GM12892 (cell line): ENCODE measurements at regions not wholly inside any gene's neighbourhood (a gene's known extent, or its start where the extent isn't known, plus 50 kb on each side); places are given as distances from the start of the nearest gene placed in this dataset.

ENCODE experiments used
- DNase-seq: peaks from one replicate; pipeline ENCODE4 v3.0.0; 2011; ENCODE audit not compliant: insufficient read length
- FAIRE-seq: peaks from 2 replicates; lab custom pipeline; 2011; peaks lifted over from hg19 to GRCh38; lab: Jason Lieb, UNC
- POLR2A ChIP-seq: IDR thresholded peaks from 2 replicates; pipeline ENCODE4 v1.6.1; 2011; ENCODE audit warnings: low read depth, low read length, control low read depth
- POLR2AphosphoS5 ChIP-seq: IDR thresholded peaks from 2 replicates; pipeline ENCODE4 v1.6.1; 2011; ENCODE audit warnings: low read depth, low read length, control low read depth
- TAF1 ChIP-seq: IDR thresholded peaks from 2 replicates; pipeline ENCODE4 v1.6.1; 2011; ENCODE audit warnings: low read depth, mild to moderate bottlenecking, control low read depth, low read length, borderline replicate concordance

DNA sequence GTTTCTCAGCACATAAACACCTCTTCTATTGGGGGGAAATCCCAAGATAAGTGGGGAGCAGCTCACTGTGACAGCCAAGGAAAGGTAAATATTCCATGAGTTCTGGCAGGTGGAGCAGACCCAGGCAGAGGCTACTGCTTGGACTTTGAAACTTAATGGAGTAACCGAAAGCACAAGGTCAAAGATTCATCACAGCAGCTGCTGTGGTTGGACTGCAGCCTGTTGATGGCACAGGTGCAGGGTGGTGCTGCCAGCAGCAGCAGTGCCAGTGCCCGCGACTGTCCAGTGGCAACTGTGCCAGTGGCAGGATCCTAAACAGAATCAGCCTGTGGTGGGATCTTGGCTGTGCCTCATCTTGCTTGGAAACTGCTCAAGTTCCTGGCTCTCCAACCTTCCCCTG lies 81.4 kb upstream of the ARID2 start:
- DNase-seq (no peak), FAIRE-seq (no peak)
- TF ChIP-seq POLR2A (no peak), POLR2AphosphoS5 (no peak)

DNA sequence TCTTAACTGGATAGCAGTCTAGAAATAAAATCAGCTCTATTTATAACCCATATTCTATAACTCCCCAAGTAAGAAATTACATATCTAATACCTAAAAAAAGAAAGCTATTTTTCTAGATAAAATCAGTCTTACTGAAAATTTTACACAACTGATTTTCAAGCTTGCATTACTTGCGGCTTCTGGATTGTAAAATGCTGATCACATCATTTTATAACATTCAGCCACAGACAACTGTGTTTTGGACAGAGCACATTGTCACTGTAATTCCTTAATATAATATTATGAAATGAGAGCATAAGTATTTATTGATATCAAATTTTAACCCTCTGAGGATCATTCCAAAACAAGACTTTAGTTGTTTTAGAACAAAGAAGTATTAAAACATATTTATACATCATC lies 78.5 kb upstream of the ARID2 start:
- TF ChIP-seq TAF1 (no peak), POLR2A (no peak), POLR2AphosphoS5 (no peak)
- no peak for FAIRE-seq

GRCh38 chr12:45654002-45654665 lies 75.4 kb upstream of the ARID2 start:
- FAIRE-seq (no peak), DNase-seq (no peak)
- TF ChIP-seq POLR2AphosphoS5: no peak
- TF ChIP-seq TAF1: no peak
- TF ChIP-seq POLR2A: no peak

More for the DNA sequence above, 78.5 kb upstream of the ARID2 start:
- DNase-seq: no peak

- FAIRE-seq: no peak
- no peak for TF ChIP-seq TAF1
- no peak for TF ChIP-seq POLR2AphosphoS5
- no peak for TF ChIP-seq POLR2A
These were observed 74.3 kb upstream of the ARID2 start for GRCh38 chr12:45655186-45655585.

DNA sequence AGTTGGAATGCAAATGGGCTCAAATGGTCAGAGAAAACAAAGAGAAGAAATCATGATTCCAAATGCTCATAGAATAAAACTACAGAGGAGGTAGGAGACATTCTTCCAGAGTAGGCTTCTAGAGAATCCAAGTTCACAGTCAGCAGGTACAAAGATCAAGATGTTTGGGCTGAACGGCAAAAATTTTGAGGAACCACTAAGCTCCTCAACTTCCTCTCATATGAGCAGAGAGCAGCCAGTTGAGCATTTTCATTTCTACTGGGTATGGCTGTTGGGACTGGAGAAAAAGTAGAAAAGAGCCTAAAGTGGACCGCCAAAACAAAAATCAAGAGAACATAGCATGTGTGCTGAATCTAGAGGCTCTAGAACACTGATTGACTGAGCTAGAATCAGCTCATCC lies 73.8 kb upstream of the ARID2 start:
- FAIRE-seq (no peak), DNase-seq (no peak)
- TF ChIP-seq TAF1: no peak
- no peak for TF ChIP-seq POLR2AphosphoS5
- no peak for TF ChIP-seq POLR2A

More at GRCh38 chr12:45655186-45655585, 74.3 kb upstream of the ARID2 start:
- no peak for DNase-seq

GRCh38 chr12:45658020-45658419 lies 71.5 kb upstream of the ARID2 start:
- no peak for TF ChIP-seq POLR2AphosphoS5
- TF ChIP-seq POLR2A: no peak
- no peak for TF ChIP-seq TAF1
- DNase-seq: no peak
- FAIRE-seq: no peak

DNA sequence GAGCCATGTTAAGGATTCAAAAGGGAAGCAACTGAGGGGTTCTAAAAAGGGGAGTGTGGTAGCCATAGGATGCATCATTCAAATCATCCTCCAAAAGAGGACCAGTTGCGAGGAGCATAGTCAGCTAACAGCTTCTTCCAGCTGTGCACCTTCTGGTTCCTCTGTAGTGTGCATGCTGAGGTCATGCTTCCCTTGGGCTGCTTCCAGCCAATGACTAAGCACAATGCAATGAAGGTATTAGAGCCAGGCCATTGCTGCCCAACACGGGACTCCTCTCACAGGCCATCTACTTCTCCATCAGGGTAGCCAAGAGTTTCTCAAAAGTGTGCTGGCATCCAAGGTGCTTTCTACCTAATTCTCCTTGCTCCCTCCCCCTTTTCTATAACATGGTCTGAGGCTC lies 69.2 kb upstream of the ARID2 start:
- FAIRE-seq (no peak), DNase-seq (no peak)
- no peak for TF ChIP-seq POLR2AphosphoS5
- no peak for TF ChIP-seq TAF1
- TF ChIP-seq POLR2A: no peak

GRCh38 chr12:45663455-45663854 lies 66.1 kb upstream of the ARID2 start:
- FAIRE-seq: no peak
- DNase-seq: no peak
- no peak for TF ChIP-seq POLR2AphosphoS5
- TF ChIP-seq POLR2A: no peak
- TF ChIP-seq TAF1: no peak

DNA sequence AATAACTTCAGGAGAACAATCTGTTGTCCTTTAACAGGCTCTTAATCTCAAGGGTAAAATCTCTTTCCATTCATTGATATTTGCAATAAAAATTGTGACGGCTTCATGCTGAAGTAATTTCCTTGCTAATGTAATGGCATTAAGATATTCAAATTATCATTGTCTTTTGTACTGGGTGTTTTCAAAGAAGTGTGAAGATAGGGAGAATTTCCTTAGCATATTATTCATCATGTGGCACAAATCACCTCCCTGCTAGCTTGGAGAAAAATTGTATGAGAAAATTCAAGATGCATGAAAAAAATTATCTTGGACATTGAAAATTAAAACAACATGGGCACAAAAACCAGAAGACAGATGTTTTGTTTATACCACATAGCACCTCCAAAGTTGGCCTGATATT lies 63.6 kb upstream of the ARID2 start:
- FAIRE-seq (no peak), DNase-seq (no peak)
- TF ChIP-seq POLR2A: no peak
- TF ChIP-seq POLR2AphosphoS5: no peak
- no peak for TF ChIP-seq TAF1

GRCh38 chr12:45666396-45666795 lies 63.1 kb upstream of the ARID2 start:
- no peak for FAIRE-seq
- no peak for DNase-seq

DNA sequence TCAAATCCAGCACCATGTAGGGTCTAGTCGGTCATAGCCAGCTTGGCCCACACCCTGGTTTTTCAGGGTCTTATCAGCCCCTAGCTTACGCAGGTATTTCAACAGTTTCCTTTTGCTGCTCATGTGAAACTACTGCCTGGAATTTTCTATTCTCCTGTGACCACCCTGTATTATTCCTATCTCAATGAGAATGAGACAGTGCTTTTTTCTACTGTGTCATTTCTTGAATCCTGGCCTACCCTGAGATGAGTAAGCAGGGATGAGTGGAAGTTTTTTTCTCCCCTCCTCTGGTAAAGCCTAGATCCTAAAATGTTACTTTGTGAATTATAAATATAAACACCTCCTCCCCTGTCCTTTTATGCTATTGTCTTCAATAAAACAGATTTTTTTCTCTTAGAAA lies 62.7 kb upstream of the ARID2 start:
- DNase-seq (no peak), FAIRE-seq (no peak)
- TF ChIP-seq TAF1 (no peak), POLR2A (no peak), POLR2AphosphoS5 (no peak)

More at GRCh38 chr12:45666396-45666795, 63.1 kb upstream of the ARID2 start:
- no peak for TF ChIP-seq POLR2AphosphoS5
- TF ChIP-seq POLR2A: no peak
- TF ChIP-seq TAF1: no peak

DNA sequence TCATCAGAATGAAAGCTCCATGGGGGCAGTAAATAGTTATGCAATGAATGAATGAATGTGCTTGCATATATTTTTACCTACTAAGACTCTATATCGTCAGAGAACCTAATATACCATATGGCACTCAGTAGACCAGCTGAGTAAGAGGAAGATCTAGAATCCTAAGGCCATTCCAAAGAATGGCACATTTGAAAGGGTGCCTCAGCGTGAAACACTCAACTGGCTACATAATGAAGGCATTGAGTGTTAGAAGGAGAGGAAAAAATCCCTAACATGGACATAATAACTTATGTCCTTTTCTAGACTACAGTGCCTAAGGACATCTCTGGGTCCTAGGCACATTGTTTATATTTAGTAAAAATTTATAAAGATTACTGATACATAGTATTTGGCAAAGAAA lies 61.7 kb upstream of the ARID2 start:
- no peak for DNase-seq
- TF ChIP-seq TAF1 (no peak), POLR2AphosphoS5 (no peak), POLR2A (no peak)
- FAIRE-seq: no peak
